ENCODE measurements at regions not wholly inside any gene's neighbourhood (a gene's known extent, or its start where the extent isn't known, plus 50 kb on each side); places are given as distances from the start of the nearest gene placed in this dataset.

DNA sequence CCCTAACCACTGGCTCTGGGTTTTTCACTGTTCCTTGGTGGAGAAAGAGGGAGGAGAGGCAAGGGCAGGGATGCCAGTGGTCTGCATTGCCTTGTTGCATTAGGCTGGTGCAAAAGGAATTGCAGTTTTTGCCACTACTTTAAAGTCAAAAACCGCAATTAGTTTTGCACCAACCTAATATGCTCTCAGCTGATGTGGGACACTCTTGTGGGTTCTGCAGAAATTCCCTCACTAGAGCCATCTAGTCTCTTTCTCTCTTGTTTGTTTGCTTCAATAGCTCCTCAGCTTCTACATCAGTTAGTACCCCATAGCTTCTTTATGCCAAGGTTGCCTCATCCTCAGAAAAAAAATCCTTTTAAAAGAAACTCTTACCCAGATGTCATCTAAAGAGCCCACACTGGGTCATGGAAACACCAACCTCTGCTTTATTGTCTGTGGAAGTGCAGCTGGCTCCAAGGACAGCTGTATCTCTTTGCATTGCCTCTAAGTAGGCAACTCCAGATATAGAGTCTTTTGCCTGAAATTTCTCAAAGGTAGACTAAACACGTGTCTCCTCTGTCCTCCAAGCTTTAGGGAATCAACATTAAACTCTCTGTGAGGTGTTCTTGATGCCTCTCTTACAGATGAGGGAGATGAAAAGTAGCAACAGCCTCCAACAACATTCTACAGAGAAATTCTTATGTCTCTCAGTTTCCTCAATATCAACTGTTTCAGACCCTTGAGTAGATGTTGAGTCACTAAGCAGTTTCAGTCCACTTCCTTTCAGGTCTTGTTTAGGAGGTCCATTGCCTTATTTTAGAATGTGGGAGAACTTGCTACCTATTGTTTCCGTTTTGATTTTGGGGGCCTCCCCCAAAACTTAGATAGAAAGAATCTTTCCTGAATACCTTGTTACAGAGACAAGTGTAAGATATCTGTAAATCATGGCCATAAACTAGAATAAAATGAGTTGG lies 84.9 kb upstream of the MEF2C start:
- H3K9ac ChIP-seq (ENCODE audit: insufficient read length, low read depth) = no peak overlapping the region
- H3K9me3 ChIP-seq (ENCODE audit: insufficient read depth, low read length) = no peaks in the 10 kb centered on the region
- TF ChIP-seq YY1 (IDR thresholded peaks at IDR 0.05; ENCODE audit: insufficient read depth, insufficient read length) = no peak
- no peak for TF ChIP-seq SUZ12 (IDR thresholded peaks at IDR 0.05; ENCODE audit: extremely low read depth, insufficient read depth, insufficient read length)
- no peak for TF ChIP-seq ZNF274 (IDR thresholded peaks at IDR 0.05; ENCODE audit: low read depth, low read length)
- H3K4me1 ChIP-seq (ENCODE audit: insufficient read depth, insufficient read length) = no peaks in the 10 kb centered on the region
- no peaks in the 10 kb centered on the region for H3K27me3 ChIP-seq (ENCODE audit: insufficient read depth, insufficient read length)
- no peak for DNase-seq (ENCODE audit: low read depth, low spot score)
- H3K36me3 ChIP-seq (ENCODE audit: insufficient read depth, insufficient read length, low read length) = no peaks in the 10 kb centered on the region
- no peak overlapping the region for H3K4me3 ChIP-seq (ENCODE audit: insufficient read length, low read depth)

DNA sequence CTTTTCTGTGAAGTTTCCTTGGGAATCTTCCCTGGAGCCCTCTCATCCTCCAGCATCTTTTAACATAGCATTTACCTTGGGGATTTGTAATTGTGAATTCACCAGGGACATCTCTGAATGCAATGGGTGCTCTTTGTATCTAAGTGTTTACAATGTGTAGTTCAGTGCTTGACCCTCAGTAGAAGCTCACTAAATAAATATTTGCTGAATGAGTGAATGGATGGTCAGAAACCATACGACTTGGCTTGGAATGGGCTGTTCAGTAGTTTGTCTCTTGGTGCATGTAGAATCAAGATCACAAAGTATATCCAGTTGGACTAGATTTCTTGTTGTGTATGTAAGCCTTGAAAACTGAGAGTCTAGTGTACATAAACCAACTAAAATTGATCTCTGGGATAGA lies 81.8 kb upstream of the MEF2C start:
- Histone ChIP-seq H3K4me1 (ENCODE audit: insufficient read depth, insufficient read length) (no peaks in the 10 kb centered on the region), H3K27me3 (ENCODE audit: insufficient read depth, insufficient read length) (no peaks in the 10 kb centered on the region), H3K9me3 (ENCODE audit: insufficient read depth, low read length) (no peaks in the 10 kb centered on the region), H3K9ac (ENCODE audit: insufficient read length, low read depth) (no peak overlapping the region), H3K36me3 (ENCODE audit: insufficient read depth, insufficient read length, low read length) (no peaks in the 10 kb centered on the region), H3K4me3 (ENCODE audit: insufficient read length, low read depth) (no peak overlapping the region)
- DNase-seq (ENCODE audit: low read depth, low spot score) = no peak
- TF ChIP-seq YY1 (IDR thresholded peaks at IDR 0.05; ENCODE audit: insufficient read depth, insufficient read length) (no peak), ZNF274 (IDR thresholded peaks at IDR 0.05; ENCODE audit: low read depth, low read length) (no peak), SUZ12 (IDR thresholded peaks at IDR 0.05; ENCODE audit: extremely low read depth, insufficient read depth, insufficient read length) (no peak)

DNA sequence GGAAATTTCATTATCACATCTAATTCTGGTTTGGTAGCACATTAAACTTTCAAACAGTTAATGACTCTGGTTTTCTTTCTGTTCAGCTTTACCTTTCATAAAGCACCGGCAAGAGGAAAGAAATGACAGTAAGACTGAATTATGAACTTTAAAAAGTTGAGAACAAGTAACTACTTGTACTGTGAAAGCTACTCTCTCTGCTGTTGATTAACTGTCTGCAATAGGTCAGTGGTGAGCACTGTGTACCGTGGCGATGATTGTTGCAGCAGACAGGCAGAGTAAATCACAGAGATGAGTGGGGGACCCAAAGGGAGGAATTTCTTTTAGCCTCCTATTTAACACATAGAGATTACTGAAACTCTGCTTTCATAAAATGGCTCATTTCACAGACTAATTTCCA lies 74.0 kb upstream of the MEF2C start:
- Histone ChIP-seq H3K4me3 (ENCODE audit: insufficient read length, low read depth) (no peak overlapping the region), H3K4me1 (ENCODE audit: insufficient read depth, insufficient read length) (no peaks in the 10 kb centered on the region), H3K36me3 (ENCODE audit: insufficient read depth, insufficient read length, low read length) (no peaks in the 10 kb centered on the region), H3K27me3 (ENCODE audit: insufficient read depth, insufficient read length) (no peaks in the 10 kb centered on the region), H3K9me3 (ENCODE audit: insufficient read depth, low read length) (no peaks in the 10 kb centered on the region), H3K9ac (ENCODE audit: insufficient read length, low read depth) (no peak overlapping the region)
- TF ChIP-seq YY1 (IDR thresholded peaks at IDR 0.05; ENCODE audit: insufficient read depth, insufficient read length) = no peak
- TF ChIP-seq SUZ12 (IDR thresholded peaks at IDR 0.05; ENCODE audit: extremely low read depth, insufficient read depth, insufficient read length) = no peak
- TF ChIP-seq ZNF274 (IDR thresholded peaks at IDR 0.05; ENCODE audit: low read depth, low read length) = no peak
- no peak for DNase-seq (ENCODE audit: low read depth, low spot score)

DNA sequence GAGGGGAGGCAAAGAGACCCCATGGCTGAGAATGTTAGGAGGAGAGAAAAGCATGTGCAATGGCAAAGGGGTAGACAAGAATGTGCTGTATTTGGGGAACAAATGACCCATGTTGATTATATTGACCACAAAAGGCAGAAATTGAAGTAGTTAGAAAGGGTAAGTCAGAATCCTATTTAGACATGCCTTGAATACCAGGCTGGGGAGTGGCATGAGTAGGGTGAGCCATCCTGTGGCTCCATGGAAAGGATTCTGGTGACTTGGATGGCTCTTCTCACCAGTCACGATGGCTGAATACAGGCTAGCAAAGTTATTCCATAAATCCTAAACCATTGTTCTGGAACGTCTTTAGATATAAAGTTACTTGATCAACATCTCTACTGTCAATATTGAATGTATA lies 73.4 kb upstream of the MEF2C start:
- Histone ChIP-seq H3K36me3 (ENCODE audit: insufficient read depth, insufficient read length, low read length) (no peaks in the 10 kb centered on the region), H3K9me3 (ENCODE audit: insufficient read depth, low read length) (no peaks in the 10 kb centered on the region), H3K4me1 (ENCODE audit: insufficient read depth, insufficient read length) (no peaks in the 10 kb centered on the region), H3K4me3 (ENCODE audit: insufficient read length, low read depth) (no peak overlapping the region), H3K9ac (ENCODE audit: insufficient read length, low read depth) (no peak overlapping the region), H3K27me3 (ENCODE audit: insufficient read depth, insufficient read length) (no peaks in the 10 kb centered on the region)
- no peak for TF ChIP-seq YY1 (IDR thresholded peaks at IDR 0.05; ENCODE audit: insufficient read depth, insufficient read length)
- TF ChIP-seq SUZ12 (IDR thresholded peaks at IDR 0.05; ENCODE audit: extremely low read depth, insufficient read depth, insufficient read length) = no peak
- TF ChIP-seq ZNF274 (IDR thresholded peaks at IDR 0.05; ENCODE audit: low read depth, low read length) = no peak
- no peak for DNase-seq (ENCODE audit: low read depth, low spot score)

DNA sequence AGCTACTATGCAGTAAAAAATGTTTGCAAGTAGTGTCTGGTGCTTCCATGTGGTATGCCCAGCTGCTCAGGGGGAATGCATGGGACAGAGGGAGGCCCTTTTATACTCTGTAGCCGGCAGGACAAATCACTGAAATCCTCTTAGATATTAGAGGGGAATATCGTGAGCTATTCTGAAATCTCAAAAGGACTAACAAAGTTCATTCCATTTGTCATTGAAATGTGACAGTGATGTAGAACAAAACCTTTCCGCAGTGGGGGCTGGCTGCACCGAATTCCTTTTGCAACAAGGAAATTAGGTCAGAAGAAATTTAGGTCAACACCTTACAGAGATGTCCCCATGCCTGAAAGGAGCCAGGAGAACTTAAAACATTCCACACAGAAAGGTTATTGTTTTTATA lies 72.4 kb upstream of the MEF2C start:
- Histone ChIP-seq H3K36me3 (ENCODE audit: insufficient read depth, insufficient read length, low read length) (no peaks in the 10 kb centered on the region), H3K9me3 (ENCODE audit: insufficient read depth, low read length) (no peaks in the 10 kb centered on the region), H3K9ac (ENCODE audit: insufficient read length, low read depth) (no peak overlapping the region), H3K27me3 (ENCODE audit: insufficient read depth, insufficient read length) (no peaks in the 10 kb centered on the region), H3K4me1 (ENCODE audit: insufficient read depth, insufficient read length) (no peaks in the 10 kb centered on the region), H3K4me3 (ENCODE audit: insufficient read length, low read depth) (no peak overlapping the region)
- no peak for DNase-seq (ENCODE audit: low read depth, low spot score)
- TF ChIP-seq YY1 (IDR thresholded peaks at IDR 0.05; ENCODE audit: insufficient read depth, insufficient read length) (no peak), SUZ12 (IDR thresholded peaks at IDR 0.05; ENCODE audit: extremely low read depth, insufficient read depth, insufficient read length) (no peak), ZNF274 (IDR thresholded peaks at IDR 0.05; ENCODE audit: low read depth, low read length) (no peak)

DNA sequence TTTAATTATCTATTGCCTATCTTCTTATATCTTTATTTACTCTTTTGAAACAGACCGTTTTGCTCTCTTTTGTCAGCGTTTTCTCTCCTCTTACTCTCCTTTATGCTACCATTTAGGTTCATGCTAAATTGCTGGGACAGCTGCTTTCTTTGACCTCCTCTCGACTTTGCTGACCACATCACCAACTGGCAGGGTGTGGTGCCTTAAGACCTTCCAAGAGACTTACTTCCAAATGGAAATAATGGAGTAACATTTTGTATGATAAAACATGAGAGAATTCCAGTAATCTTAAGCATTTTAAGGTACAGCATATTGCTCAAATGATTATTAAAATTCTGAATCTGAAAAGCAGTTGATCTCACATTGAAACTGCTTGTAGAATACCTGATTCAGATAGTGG lies 71.5 kb upstream of the MEF2C start:
- H3K27me3 ChIP-seq (ENCODE audit: insufficient read depth, insufficient read length) = no peaks in the 10 kb centered on the region
- no peaks in the 10 kb centered on the region for H3K36me3 ChIP-seq (ENCODE audit: insufficient read depth, insufficient read length, low read length)
- no peak for DNase-seq (ENCODE audit: low read depth, low spot score)
- no peaks in the 10 kb centered on the region for H3K4me1 ChIP-seq (ENCODE audit: insufficient read depth, insufficient read length)
- H3K9me3 ChIP-seq (ENCODE audit: insufficient read depth, low read length) = no peaks in the 10 kb centered on the region
- no peak for TF ChIP-seq ZNF274 (IDR thresholded peaks at IDR 0.05; ENCODE audit: low read depth, low read length)
- H3K9ac ChIP-seq (ENCODE audit: insufficient read length, low read depth) = no peak overlapping the region
- H3K4me3 ChIP-seq (ENCODE audit: insufficient read length, low read depth) = no peak overlapping the region

DNA sequence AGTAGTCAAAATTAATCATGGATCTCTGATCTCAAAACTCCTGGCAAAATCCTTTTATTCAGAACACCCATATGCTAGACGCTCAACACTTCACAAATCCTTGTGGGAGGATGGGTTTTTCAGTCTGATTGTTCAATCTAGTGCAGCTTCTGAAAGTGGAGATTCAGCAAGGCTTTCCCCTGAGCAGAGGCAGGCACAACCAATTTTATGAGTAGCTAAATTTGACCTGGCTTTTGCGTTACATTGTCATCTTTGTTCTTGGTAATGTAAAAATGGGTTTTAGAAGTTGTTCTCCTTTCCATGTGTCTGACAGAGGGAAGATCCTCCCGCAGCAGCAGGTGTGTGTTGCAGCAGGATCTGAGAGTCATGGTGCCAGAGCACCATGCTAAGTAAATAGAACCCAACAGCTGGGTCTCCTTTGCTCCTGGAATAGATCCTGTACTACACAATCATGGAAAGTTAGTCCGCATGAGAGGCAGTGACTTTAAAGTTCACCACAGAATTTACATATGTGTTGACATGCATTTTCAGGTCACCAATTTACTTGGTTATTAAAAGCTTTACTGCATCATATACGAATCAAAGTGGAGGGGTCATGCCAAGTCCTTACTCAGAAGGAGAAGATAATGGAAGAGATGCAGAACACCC lies 70.1 kb upstream of the MEF2C start:
- Histone ChIP-seq H3K9ac (ENCODE audit: insufficient read length, low read depth) (no peak overlapping the region), H3K4me1 (ENCODE audit: insufficient read depth, insufficient read length) (no peaks in the 10 kb centered on the region), H3K4me3 (ENCODE audit: insufficient read length, low read depth) (no peak overlapping the region), H3K36me3 (ENCODE audit: insufficient read depth, insufficient read length, low read length) (no peaks in the 10 kb centered on the region), H3K9me3 (ENCODE audit: insufficient read depth, low read length) (no peaks in the 10 kb centered on the region), H3K27me3 (ENCODE audit: insufficient read depth, insufficient read length) (no peaks in the 10 kb centered on the region)
- no peak for TF ChIP-seq YY1 (IDR thresholded peaks at IDR 0.05; ENCODE audit: insufficient read depth, insufficient read length)
- no peak for TF ChIP-seq SUZ12 (IDR thresholded peaks at IDR 0.05; ENCODE audit: extremely low read depth, insufficient read depth, insufficient read length)
- no peak for TF ChIP-seq ZNF274 (IDR thresholded peaks at IDR 0.05; ENCODE audit: low read depth, low read length)
- DNase-seq (ENCODE audit: low read depth, low spot score) = no peak

All from NT2/D1 (cell line).